Activated CD8-positive, alpha-beta T cell treated with anti-CD3 and anti-CD28 coated beads for 36 hours (primary cell): ENCODE measurements at regions not wholly inside any gene's neighbourhood (a gene's known extent, or its start where the extent isn't known, plus 50 kb on each side); places are given as distances from the start of the nearest gene placed in this dataset.

Source experiments
- ATAC-seq: fragments of 200-7000 bp; cut with Tn5 transposase; one replicate; pipeline ENCODE4 v1.10.0; 2021; ENCODE audit warnings: mild to moderate bottlenecking, moderate library complexity
- CTCF ChIA-PET: fragments of 350-600 bp; sonication (Branson Sonifier 250); formaldehyde crosslinking; loops from one replicate; lab custom pipeline; 2021; ENCODE audit warnings: antibody characterized with exemption; lab: Charles Lee
- POLR2A ChIA-PET: fragments of 350-600 bp; sonication (Branson Sonifier 250); formaldehyde crosslinking; loops from one replicate; lab custom pipeline; 2021; ENCODE audit warnings: antibody characterized with exemption; lab: Charles Lee
- DNase-seq: peaks from one replicate; pipeline ENCODE4 v3.0.0-alpha.2; 2020
- H3K27ac Mint-ChIP-seq: one replicate; pipeline ENCODE4 v1.8.0; 2021; ENCODE audit warnings: mild to moderate bottlenecking, mixed read lengths
- H3K27me3 Mint-ChIP-seq: one replicate; pipeline ENCODE4 v1.8.0; 2021; ENCODE audit warnings: mixed read lengths
- H3K36me3 Mint-ChIP-seq: one replicate; pipeline ENCODE4 v1.8.0; 2021; ENCODE audit warnings: low read depth, mixed read lengths
- H3K4me1 Mint-ChIP-seq: one replicate; pipeline ENCODE4 v1.8.0; 2021; ENCODE audit warnings: low read depth, mixed read lengths
- H3K4me3 Mint-ChIP-seq: one replicate; pipeline ENCODE4 v1.8.0; 2021; ENCODE audit warnings: mild to moderate bottlenecking, moderate library complexity, mixed read lengths
- H3K9me3 Mint-ChIP-seq: one replicate; pipeline ENCODE4 v1.8.0; 2021; ENCODE audit warnings: mixed read lengths
- intact Hi-C: fragments of 100-400 bp; cut with micrococcal nuclease; formaldehyde crosslinking; loops from one replicate; pipeline ENCODE4 v1.10.0; 2022
- TF ChIP-seq, protein P1 (sequence below): fragments of 200-600 bp; IDR thresholded peaks from one replicate; pipeline ENCODE4 v1.8.0; 2022; ENCODE audit warnings: antibody characterized with exemption, mild to moderate bottlenecking

- Mint-ChIP-seq H3K9me3 (no peaks in the 10 kb centered on the region), H3K4me1 (no peaks in the 10 kb centered on the region), H3K4me3 (no peak overlapping the region), H3K36me3 (no peaks in the 10 kb centered on the region), H3K27ac (no peak overlapping the region), H3K27me3 (no peaks in the 10 kb centered on the region)
- CTCF ChIA-PET, result no interaction called here
- TF ChIP-seq, protein P1, sequence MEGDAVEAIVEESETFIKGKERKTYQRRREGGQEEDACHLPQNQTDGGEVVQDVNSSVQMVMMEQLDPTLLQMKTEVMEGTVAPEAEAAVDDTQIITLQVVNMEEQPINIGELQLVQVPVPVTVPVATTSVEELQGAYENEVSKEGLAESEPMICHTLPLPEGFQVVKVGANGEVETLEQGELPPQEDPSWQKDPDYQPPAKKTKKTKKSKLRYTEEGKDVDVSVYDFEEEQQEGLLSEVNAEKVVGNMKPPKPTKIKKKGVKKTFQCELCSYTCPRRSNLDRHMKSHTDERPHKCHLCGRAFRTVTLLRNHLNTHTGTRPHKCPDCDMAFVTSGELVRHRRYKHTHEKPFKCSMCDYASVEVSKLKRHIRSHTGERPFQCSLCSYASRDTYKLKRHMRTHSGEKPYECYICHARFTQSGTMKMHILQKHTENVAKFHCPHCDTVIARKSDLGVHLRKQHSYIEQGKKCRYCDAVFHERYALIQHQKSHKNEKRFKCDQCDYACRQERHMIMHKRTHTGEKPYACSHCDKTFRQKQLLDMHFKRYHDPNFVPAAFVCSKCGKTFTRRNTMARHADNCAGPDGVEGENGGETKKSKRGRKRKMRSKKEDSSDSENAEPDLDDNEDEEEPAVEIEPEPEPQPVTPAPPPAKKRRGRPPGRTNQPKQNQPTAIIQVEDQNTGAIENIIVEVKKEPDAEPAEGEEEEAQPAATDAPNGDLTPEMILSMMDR, result no peak
- DNase-seq (no peak), ATAC-seq (no peak)
- POLR2A ChIA-PET, result no interaction called here
- intact Hi-C loops, result no loop called here
Measured at GRCh38 chr2:220482716-220483115, 855.3 kb downstream of the SLC4A3 start.

- H3K36me3 Mint-ChIP-seq, result no peaks in the 10 kb centered on the region
- POLR2A ChIA-PET, result no interaction called here
- TF ChIP-seq, protein P1, result no peak
- no peaks in the 10 kb centered on the region for H3K4me1 Mint-ChIP-seq
- H3K27ac Mint-ChIP-seq, result no peak overlapping the region
- intact Hi-C loops, result no loop called here
- CTCF ChIA-PET, result no interaction called here
- H3K27me3 Mint-ChIP-seq, result no peaks in the 10 kb centered on the region
- H3K9me3 Mint-ChIP-seq, result no peaks in the 10 kb centered on the region
- no peak for DNase-seq
- no peak for ATAC-seq
- H3K4me3 Mint-ChIP-seq, result no peak overlapping the region
Measured at GRCh38 chr2:220489121-220489520, 861.7 kb downstream of the SLC4A3 start.

DNA sequence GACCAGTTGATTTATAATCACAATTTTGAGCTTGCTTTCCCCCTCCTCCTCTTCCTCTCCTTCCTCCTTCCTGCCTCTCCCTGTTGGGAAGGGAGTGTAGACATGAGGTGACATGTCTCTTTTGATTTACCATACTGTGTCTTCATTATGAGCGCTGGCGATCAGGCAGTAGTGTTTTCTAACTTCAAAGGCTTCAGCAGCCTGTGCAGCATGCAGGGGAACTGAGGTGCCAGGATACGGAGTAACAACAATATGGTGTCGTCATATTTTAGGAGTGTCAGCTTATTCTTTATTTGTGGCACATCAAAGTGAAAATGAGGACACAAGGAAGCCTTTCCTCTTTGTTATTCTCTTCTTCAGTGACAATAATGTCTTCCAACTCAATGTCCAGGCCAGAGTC, 864.2 kb downstream of the SLC4A3 start:
- H3K27me3 Mint-ChIP-seq, result no peaks in the 10 kb centered on the region
- no peak for ATAC-seq
- TF ChIP-seq, protein P1, result no peak
- DNase-seq, result no peak
- ChIA-PET POLR2A (no interaction called here), CTCF (no interaction called here)
- H3K4me3 Mint-ChIP-seq, result no peak overlapping the region
- H3K36me3 Mint-ChIP-seq, result no peaks in the 10 kb centered on the region
- H3K4me1 Mint-ChIP-seq, result no peaks in the 10 kb centered on the region
- no peak overlapping the region for H3K27ac Mint-ChIP-seq
- intact Hi-C loops, result no loop called here
- no peaks in the 10 kb centered on the region for H3K9me3 Mint-ChIP-seq

- intact Hi-C loops, result no loop called here
- no peak for ATAC-seq
- ChIA-PET POLR2A (no interaction called here), CTCF (no interaction called here)
- Mint-ChIP-seq H3K4me1 (no peaks in the 10 kb centered on the region), H3K27me3 (no peaks in the 10 kb centered on the region), H3K4me3 (no peak overlapping the region), H3K36me3 (no peaks in the 10 kb centered on the region), H3K27ac (no peak overlapping the region), H3K9me3 (no peaks in the 10 kb centered on the region)
- TF ChIP-seq, protein P1, result no peak
- no peak for DNase-seq
Measured at GRCh38 chr2:220493871-220494525, 866.6 kb downstream of the SLC4A3 start.

DNA sequence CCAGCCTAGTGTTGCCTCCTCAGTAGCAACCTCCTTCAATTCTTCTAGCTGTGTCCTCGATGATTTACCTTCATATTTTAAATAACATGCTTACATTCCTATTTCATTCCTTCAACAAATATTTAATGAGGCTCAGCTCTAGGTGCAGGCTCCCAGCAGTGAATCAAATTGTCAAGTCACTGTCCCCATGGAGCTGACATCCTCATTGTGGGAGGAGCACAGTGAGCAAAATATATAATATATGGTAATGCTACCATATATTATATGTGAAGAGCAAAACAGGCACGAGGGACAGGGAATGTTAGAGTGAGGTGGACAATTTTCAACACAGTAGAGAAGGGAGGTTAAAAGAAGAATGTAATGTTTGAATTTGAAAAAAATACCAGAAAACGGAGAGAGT, 869.1 kb downstream of the SLC4A3 start:
- CTCF ChIA-PET, result no interaction called here
- TF ChIP-seq, protein P1, result no peak

More for the DNA sequence above, 869.1 kb downstream of the SLC4A3 start:
- H3K36me3 Mint-ChIP-seq, result no peaks in the 10 kb centered on the region
- H3K27me3 Mint-ChIP-seq, result no peaks in the 10 kb centered on the region
- H3K9me3 Mint-ChIP-seq, result no peaks in the 10 kb centered on the region
- H3K4me3 Mint-ChIP-seq, result no peak overlapping the region
- ATAC-seq (no peak), DNase-seq (no peak)
- intact Hi-C loops, result no loop called here
- no peaks in the 10 kb centered on the region for H3K4me1 Mint-ChIP-seq
- H3K27ac Mint-ChIP-seq, result no peak overlapping the region
- POLR2A ChIA-PET, result no interaction called here
